ENCODE measurements at regions not wholly inside any gene's neighbourhood (a gene's known extent, or its start where the extent isn't known, plus 50 kb on each side); places are given as distances from the start of the nearest gene placed in this dataset.

- no peak for DNase-seq
Measured at GRCh38 chr1:5492846-5493245, 499.4 kb downstream of the NPHP4 start.

DNA sequence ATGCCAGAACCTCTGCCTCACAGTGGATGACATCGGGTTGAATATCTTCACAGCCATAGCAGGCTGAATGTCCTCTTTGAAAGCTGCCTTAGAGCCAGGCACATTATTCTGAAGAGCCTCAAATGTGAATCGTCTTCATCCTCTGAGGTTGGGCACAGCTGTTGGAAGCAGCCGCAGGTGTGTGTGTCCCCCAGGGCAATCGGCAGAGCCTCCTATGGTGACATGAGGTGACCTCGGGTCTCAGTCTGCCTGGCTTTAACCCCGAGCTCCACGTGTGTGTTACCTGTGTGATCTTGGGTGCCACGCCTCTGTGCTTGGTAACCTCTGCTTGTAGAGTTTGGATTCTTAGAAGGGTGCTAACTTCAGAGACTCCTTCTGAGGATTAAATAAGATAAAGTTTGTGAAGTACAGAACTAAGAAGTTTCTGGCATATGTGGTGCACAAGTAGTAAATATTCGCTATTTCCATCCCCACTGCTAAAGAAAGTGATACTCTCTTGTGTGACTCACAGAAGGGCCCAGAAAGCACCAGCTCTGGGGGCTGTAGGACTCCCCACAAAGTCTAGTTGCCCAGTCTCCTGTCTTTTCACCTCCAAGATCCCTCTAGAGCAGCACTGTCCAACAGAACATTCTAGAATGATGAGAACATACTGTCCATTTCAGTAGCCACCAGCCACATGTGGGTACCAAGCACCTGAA lies 500.9 kb downstream of the NPHP4 start:
- no peak for DNase-seq

- DNase-seq, result no peak
Measured at GRCh38 chr1:5490635-5491034, 501.6 kb downstream of the NPHP4 start.

- no peak for DNase-seq
Measured at GRCh38 chr1:5488448-5488847, 503.8 kb downstream of the NPHP4 start.

GRCh38 chr1:5485968-5486696 lies 506.1 kb downstream of the NPHP4 start:
- DNase-seq, result no peak

GRCh38 chr1:5485436-5485835 lies 506.8 kb downstream of the NPHP4 start:
- DNase-seq, result no peak

GRCh38 chr1:5484451-5485165 lies 507.6 kb downstream of the NPHP4 start:
- no peak for DNase-seq

DNA sequence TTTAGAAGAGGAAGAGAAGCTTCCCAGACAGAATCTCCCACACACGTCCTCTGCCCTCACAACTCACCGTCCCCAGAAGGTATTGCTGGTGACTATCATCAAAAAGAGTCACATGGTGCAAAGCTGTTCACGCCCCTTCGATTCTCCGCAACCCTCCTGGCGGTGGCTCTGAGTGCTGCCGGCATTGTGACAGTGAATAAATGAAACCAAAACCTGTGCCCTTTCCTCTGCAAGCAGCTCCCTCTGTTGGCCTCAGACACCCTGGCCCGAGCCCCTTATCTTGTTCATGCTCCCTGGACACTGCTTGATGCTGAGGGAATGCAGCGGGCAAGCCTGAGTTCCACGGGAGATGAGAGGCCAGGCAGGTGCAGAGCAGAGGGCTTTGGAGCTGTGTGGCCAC lies 510.3 kb downstream of the NPHP4 start:
- peak; percentile 12 for DNase-seq

DNA sequence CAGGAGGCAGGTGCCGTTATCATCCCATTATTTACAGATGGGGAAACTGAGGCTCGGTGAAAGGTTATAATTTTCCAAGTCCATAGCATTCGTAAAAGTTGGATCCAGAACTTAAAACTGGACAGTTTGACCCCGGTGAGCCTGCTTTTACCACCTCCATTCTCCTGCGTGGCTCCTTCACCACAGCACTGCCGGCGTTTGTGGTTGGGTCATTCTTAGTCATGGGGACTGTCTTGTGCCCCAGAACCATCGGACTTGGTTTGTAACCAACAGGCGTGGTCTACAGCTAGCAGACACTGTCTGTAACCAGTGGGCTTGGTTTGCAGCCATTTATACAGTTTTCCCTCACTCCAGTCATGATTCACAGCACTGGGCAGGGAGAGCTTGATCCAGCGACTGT lies 511.3 kb downstream of the NPHP4 start:
- no peak for DNase-seq

DNA sequence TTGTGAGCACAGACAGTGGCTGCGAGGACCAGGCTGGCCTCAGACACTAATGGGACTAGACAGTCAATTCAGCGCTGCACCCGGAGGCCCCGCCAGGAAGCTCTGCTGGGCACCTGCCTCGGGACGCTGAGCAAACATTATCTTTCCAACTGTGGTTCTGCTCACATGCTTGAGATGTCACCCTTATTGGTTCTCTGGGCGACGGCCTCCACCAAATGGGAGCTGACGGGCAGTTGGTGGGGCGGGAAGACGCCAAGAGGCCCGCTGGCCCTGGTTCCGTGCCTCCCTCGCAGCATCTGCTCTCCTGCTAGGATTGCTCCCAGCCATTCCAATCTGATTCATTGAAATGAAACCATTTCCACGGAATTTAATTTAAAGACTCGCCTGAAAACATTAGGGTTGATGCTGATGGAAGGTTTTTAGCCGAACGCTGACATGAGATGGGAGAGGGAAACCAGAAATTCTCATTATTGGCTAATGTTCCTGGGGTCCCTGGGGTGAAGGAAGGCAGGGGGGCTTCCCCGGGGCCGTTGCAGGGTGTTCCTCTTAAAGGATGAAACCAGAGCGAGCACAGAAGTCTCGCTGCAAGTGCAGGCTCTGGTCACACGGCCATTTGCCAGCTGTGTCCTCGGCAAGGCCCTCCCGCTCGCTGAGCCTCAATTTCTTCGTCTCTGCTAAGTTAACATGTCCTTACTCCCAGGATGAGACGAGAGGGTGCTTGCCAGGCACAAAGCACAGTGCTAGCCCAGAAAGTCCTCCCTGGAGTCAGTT lies 512.2 kb downstream of the NPHP4 start:
- DNase-seq, result no peak

DNA sequence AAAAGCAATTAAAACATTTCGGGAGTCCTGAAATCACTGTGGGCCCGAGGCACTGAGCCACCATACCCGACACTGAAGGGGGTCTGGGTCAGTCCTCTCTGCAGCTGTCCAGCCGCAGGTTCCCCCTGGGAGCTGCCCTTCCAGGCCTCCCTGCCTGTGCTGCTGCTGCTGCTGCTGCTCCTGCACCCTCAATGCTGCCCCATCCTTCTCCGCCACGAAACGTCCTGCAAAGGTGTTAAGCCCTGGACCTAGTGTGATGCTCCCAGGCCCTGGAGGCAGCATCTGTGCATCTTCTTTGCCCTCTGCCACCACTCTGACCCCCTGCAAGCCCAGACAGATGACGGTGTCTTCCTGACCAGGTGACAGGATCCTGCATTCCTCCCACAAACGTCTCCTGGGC lies 513.3 kb downstream of the NPHP4 start:
- DNase-seq, result no peak

- no peak for DNase-seq
Measured at GRCh38 chr1:5478156-5478695, 514.0 kb downstream of the NPHP4 start.

DNA sequence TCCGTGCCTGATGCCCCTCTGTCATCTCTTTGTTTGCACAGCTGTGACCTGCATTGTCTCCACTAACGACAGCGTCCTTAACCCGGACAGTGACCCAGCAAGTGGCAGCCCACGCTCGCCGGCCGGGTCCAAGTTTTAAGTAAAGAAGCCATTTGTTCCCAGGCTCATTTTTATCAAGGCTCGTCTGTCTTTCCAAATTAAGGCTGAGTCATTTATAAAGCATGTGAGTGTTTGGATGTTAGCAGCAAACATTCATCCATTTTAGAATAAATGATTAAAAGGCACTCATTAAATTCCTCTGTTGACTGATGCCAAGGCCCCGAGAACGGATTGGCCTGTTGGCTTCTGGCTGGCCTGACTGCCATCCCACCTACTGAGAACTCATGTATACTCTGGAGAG lies 514.5 kb downstream of the NPHP4 start:
- DNase-seq, result no peak

DNA sequence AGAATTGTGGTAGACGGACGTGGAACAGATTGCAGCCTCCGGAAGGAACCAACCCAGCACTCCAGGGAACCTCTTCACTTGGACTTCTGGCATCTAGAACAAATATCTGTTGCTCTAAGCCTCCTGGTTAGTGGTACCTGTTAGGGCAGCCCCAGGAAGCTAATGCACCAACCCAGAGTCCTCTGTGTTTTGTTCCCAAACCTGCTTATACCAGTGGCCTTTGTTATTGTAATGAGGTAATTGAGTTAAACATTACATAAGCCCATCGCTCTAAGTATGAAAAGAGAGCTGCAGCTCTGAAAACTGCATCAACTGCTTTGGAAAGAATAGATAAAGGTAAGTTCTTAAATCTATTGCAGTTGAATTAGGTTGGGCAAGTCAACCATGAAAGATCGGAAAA lies 516.7 kb downstream of the NPHP4 start:
- DNase-seq, result no peak

DNA sequence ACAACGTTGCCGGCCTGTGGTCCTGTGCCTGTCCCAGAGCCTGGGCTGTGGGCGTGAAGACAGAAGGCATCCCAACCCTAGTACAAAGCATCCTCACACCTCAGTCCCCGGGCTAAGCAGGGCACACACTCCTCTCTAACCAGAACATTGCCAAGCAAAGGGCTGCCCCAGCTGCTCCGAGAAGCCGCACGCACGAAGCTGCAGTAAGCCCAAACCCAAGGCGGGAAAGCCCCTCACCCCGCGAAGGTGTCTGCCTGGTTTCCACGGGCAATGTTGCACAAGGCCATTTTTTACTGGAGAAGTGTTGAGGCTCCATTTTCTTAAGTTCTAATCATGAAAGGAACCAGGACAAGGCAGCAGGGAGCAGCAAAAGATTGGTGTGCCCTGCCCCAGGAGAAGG lies 519.0 kb downstream of the NPHP4 start:
- no peak for DNase-seq

DNA sequence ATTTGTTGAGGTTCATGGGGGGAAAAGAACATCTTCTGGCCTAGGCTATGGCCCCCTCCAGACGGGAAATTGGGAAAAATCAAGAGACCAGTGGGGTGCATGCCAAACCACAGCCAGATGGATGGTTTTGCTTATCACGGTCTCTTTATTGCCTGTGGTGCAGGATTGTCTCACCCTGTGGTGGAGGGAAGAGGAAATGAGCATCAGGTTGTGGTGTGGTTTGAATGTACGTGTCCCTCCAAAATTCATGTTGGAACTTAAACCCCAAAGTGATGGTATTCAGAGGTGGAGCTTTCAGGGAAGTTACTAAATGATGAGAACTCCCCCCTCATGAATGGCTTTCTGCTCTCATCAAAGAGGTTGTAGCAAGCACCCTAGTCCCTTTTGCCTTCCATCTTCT lies 525.7 kb downstream of the NPHP4 start:
- no peak for DNase-seq

DNA sequence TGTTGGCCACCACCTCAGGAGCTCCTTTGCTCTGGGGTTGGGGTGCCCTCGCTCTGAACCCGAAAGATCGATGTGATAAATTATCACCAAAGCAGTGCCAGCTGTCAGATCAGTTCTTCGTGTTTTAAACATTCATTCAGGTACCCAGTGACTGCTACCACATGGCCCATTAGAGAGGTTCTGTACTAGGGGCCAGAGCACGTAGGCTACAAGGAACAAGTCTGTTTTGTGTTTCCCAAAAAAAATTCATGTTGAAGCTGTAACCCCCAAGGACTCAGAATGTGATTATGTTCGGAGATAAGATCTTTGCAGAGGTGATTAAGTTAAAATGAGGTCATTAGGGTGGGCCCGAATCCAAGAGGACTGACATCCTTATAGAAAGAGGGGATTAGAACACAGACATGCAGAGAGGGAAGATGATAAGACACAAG lies 526.9 kb downstream of the NPHP4 start:
- no peak for DNase-seq

- DNase-seq, result no peak
Measured at GRCh38 chr1:5464366-5464765, 527.9 kb downstream of the NPHP4 start.

DNA sequence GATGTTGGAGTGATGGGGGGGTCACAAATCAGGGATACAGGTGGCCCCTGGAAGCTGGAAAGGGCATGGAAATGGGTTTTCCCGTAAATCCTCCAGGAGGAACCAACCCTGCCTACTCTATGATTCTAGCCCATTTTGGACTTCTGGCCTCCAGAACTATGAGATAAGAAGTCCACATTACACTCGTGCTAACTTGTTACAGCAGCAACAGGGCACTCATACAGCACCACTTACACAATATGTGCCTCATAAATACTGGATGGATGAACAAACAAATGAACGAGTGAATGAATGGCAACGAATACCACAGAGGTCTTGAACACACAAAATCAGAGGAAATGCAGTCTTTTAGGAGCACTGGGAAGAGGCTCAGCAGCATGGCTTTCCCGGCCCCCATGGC lies 531.3 kb downstream of the NPHP4 start:
- DNase-seq, result no peak

- DNase-seq, result no peak
Measured at GRCh38 chr1:5459839-5460610, 532.2 kb downstream of the NPHP4 start.

- DNase-seq, result no peak
Measured at GRCh38 chr1:5458248-5458647, 534.0 kb downstream of the NPHP4 start.
